Fibroblast of mammary gland (primary cell): ENCODE measurements at regions not wholly inside any gene's neighbourhood (a gene's known extent, or its start where the extent isn't known, plus 50 kb on each side); places are given as distances from the start of the nearest gene placed in this dataset.

Experiments
- DNase-seq: peaks from one replicate; pipeline ENCODE4 v3.0.0-alpha.2; 2010; ENCODE audit warnings: low read depth
- H3K4me3 ChIP-seq: 2 replicates; pipeline ENCODE4 v1.5.1; 2011; ENCODE audit warnings: low read depth, mild to moderate bottlenecking, low read length, moderate library complexity; ENCODE audit not compliant: control insufficient read depth
- CTCF ChIP-seq: conservative IDR thresholded peaks from 2 replicates; pipeline ENCODE4 v1.5.1; 2011; ENCODE audit warnings: low read depth, low read length, inconsistent platforms; ENCODE audit not compliant: control insufficient read depth, insufficient read depth

DNA sequence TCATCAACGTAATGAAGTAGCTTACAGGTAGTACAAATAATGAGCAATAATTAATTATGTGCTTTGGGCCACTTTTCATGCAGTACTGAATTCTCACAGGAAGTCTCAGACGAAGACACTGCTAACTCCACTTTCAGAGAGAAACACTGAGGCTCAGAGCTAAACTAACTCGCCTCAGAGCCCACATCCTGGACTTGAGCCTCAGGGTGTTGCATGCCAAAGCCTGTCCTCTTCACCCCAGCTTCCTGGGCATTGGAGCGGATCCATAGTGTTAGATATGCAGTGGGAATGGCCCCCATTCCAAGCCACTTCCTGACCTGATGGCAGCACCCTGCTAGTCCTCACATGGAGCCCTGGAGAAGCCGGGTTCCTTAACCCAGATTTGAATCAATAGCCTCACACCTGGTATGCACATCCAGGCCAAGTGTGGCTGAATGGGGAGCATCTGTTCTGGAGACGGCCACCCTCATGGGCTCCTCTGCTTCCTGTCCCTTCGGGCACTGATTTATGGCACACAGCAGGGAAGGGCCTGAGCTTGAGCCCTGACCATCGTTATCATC, 265.1 kb upstream of the ZNF32 start:
- DNase-seq, result no peak
- no peak for TF ChIP-seq CTCF
- H3K4me3 ChIP-seq, result no peak overlapping the region

GRCh38 chr10:43912469-43912868, 263.8 kb upstream of the ZNF32 start:
- TF ChIP-seq CTCF, result no peak
- H3K4me3 ChIP-seq, result no peak overlapping the region
- DNase-seq, result no peak

DNA sequence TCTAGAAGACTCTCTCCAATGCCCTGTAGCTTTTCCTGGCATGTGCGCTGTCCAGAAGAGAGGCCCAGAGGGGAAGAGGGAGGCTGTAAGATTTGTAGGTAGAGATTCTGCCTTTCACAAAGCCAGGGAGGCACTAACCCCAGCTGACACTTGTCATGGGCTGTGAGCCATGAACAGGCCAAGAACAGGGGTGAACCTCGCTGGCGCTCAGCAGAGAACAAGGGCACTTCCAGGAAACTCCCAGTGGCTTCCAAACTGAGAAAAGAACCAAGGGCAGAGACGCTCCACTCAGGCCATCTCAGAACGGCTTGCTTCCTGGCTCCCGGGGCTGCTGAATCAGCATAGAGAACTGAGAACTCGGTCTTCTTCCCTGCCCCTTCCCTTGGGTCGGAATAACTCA, 257.8 kb upstream of the ZNF32 start:
- TF ChIP-seq CTCF, result no peak
- no peak overlapping the region for H3K4me3 ChIP-seq
- DNase-seq, result no peak

DNA sequence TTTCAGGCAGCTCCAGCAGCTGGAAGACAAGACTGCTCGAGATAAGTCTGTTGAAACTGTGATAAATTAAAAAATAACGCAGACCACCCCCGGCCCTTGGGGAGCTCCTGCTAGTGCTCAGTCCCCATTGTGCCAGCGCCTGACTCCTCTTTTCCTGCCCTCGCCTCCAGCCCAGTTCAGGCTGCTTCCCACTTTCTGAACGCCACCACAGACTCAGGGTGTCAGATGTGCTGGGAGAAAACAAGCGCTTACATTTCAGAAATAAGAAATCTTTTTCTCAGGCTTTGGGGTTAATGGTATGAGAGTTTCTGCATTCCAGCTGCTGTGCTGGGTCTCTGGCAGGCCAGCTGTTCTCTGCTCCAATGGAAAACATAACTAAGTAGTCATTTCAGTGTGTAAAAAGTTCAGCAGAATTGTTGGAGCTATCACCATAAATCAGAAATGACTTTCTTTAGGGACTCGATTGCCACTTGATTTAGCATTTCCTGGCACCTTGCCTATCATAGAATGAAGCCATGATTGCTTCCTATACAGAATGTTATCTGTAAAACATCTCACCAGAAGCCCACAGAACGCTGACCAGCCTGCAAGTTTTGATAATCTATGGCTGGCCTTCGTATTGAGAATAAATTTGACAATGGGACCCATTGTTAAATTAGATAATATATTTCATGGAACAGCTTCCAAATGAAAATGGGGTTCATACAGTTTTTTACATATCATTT, 257.0 kb upstream of the ZNF32 start:
- peak; percentile 30 for DNase-seq
- H3K4me3 ChIP-seq, result no peak overlapping the region
- TF ChIP-seq CTCF, result no peak

- DNase-seq, result no peak
- TF ChIP-seq CTCF, result no peak
- H3K4me3 ChIP-seq, result no peak overlapping the region
Observed at GRCh38 chr10:43904844-43905243, 256.2 kb upstream of the ZNF32 start.

- no peak for DNase-seq
- no peak overlapping the region for H3K4me3 ChIP-seq
- no peak for TF ChIP-seq CTCF
Observed at GRCh38 chr10:43904301-43904700, 255.6 kb upstream of the ZNF32 start.

DNA sequence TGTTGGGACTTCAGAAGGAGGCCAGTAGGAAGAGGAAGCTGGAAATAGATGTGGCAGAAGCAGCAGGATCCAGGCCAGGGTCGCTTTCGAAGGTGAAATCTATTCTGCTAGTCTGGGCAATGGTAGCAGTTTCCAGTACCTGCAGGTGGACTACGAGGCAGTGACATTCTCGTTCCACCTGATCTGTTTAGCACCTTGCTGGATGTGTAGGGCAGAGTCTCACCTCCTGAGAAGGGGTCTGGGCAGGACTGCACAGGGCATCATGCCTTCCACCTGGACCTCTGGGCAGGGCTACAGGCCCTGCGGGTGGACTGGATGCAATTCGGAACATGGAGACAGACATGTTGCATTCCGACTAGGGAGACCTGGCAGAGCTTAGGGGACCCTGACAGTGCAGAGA, 254.8 kb upstream of the ZNF32 start:
- no peak overlapping the region for H3K4me3 ChIP-seq
- no peak for TF ChIP-seq CTCF
- no peak for DNase-seq
